ENCODE measurements at regions not wholly inside any gene's neighbourhood (a gene's known extent, or its start where the extent isn't known, plus 50 kb on each side); places are given as distances from the start of the nearest gene placed in this dataset.

- no peak for DNase-seq
These were observed 91.3 kb upstream of the FAM171A1 start for GRCh38 chr10:15462253-15462897.

GRCh38 chr10:15461353-15462108, 90.4 kb upstream of the FAM171A1 start:
- DNase-seq = no peak

- no peak for DNase-seq
These were observed 89.6 kb upstream of the FAM171A1 start for GRCh38 chr10:15460661-15461060.

GRCh38 chr10:15459218-15459617, 88.1 kb upstream of the FAM171A1 start:
- no peak for DNase-seq

GRCh38 chr10:15457382-15457781, 86.3 kb upstream of the FAM171A1 start:
- DNase-seq = no peak

- DNase-seq = no peak
These were observed 84.4 kb upstream of the FAM171A1 start for GRCh38 chr10:15455456-15455855.

- no peak for DNase-seq
These were observed 82.8 kb upstream of the FAM171A1 start for GRCh38 chr10:15453926-15454325.

GRCh38 chr10:15453457-15453856, 82.4 kb upstream of the FAM171A1 start:
- DNase-seq = no peak

GRCh38 chr10:15452545-15452944, 81.5 kb upstream of the FAM171A1 start:
- DNase-seq = no peak

- no peak for DNase-seq
These were observed 80.3 kb upstream of the FAM171A1 start for GRCh38 chr10:15451137-15452094.

GRCh38 chr10:15448598-15448997, 77.5 kb upstream of the FAM171A1 start:
- DNase-seq = no peak

- DNase-seq = no peak
These were observed 73.9 kb upstream of the FAM171A1 start for GRCh38 chr10:15445006-15445390.

- no peak for DNase-seq
These were observed 73.3 kb upstream of the FAM171A1 start for GRCh38 chr10:15444105-15445005.

- no peak for DNase-seq
These were observed 71.0 kb upstream of the FAM171A1 start for GRCh38 chr10:15442056-15442455.

- DNase-seq = no peak
These were observed 69.2 kb upstream of the FAM171A1 start for GRCh38 chr10:15440204-15440711.

- DNase-seq = no peak
These were observed 68.3 kb upstream of the FAM171A1 start for GRCh38 chr10:15439341-15439842.

GRCh38 chr10:15436696-15437095, 65.6 kb upstream of the FAM171A1 start:
- DNase-seq = no peak

- peak; percentile 43 for DNase-seq
These were observed 62.9 kb upstream of the FAM171A1 start for GRCh38 chr10:15433850-15434537.

- DNase-seq = no peak
These were observed 61.2 kb upstream of the FAM171A1 start for GRCh38 chr10:15432266-15432665.

- no peak for DNase-seq
These were observed 60.1 kb upstream of the FAM171A1 start for GRCh38 chr10:15430969-15431771.

Data from CD4-positive, alpha-beta T cell treated with Interleukin-6 for 4 hours (primary cell).